Smooth muscle cell of the brain vasculature (primary cell): ENCODE measurements at regions not wholly inside any gene's neighbourhood (a gene's known extent, or its start where the extent isn't known, plus 50 kb on each side); places are given as distances from the start of the nearest gene placed in this dataset.
"Not testable (repeated sequence)": the region's sequence is repeated elsewhere in the genome, so short reads cannot be mapped to it uniquely, and the experiment has no call there.

Source experiments
- DNase-seq: peaks from one replicate; pipeline ENCODE4 v3.0.0-alpha.2; 2012; ENCODE audit warnings: low read depth, low spot score

DNA sequence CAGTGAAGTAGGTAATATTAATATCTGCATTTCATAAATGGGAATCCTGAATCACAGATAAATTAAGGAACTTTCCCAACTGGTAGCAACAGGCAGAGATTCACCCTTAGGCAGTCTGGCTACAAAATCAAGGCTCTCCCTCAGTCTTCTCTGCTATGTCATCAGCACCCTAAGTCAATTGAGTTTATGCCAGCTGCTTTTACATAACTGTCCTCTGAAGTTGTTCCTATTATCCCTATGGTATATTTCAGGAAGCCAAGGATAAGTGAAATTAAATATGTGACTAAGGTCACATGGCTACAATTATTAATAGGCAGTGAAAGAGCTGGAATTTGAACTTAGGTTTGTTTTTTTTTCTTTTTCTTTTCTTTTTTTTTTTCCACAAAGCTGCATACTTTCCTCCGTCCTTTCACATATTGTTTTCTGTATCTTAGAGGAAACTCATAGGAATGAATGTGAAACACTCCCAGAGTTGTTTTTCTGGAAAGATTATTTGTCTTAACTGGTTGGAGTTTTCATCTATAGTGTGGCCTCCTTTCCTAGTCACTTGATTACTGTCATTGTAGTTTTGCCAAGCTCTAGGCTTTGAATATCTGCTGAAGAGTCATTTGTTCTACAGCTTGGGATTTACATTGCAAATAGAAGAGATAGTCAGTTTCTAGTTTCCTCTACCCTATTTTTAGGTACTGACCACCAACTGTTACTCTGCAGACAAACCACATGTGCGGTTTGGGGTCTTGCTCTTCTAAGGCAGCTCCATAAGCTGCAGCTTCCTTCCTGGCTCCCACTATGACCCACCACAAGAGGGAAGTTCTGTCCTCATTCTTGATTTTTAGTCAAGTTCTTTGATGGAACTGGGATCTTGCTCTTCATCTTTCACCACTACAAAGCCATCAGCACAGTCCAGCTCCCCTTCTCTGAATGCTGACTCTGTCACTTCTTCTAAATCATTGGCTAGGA is 338.0 kb upstream of the KIAA1217 start:
- DNase-seq: no peak

DNA sequence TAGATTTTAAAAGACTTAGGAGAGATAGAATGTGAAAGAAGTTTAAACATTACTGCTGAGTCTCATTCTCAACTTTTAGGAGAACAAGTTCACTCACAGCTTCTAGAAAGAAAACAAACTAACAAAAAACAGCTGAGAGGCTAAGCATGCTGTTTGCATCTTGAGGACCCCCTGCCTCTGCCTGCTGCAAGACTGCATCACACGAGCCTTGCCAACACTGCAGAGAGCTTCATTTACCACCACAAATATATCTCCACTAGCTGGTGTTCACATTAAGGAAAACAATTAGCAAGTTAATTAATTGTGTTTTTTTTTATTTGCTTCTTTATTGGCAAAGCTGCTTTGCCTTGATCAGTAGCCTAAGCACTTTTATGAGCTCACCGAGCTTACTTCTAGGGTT is 336.6 kb upstream of the KIAA1217 start:
- no peak for DNase-seq

DNA sequence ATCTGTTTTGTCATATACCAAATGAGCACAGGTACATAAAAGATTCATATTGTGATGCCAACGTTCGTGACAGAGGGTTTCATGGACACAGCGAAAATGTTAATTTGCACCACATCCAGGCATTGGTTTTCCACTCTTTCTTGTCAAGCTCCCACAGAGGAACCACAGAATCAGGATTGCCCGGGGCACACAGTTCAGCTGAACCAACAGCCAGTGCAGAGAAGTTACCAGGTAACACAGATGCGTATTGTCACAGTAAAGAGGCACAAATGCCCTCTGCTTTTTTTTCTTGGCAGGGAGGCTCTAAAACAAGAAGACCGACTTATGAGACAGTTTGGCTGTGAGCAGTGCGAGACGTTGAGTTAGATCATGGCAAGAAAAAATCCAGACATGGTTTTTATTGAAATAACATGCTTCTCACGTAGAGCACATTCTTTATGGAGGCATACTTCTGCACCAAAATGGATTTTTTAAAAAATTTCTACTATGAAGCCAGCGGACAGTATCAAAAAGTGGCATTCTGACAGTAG is 331.1 kb upstream of the KIAA1217 start:
- DNase-seq: no peak

DNA sequence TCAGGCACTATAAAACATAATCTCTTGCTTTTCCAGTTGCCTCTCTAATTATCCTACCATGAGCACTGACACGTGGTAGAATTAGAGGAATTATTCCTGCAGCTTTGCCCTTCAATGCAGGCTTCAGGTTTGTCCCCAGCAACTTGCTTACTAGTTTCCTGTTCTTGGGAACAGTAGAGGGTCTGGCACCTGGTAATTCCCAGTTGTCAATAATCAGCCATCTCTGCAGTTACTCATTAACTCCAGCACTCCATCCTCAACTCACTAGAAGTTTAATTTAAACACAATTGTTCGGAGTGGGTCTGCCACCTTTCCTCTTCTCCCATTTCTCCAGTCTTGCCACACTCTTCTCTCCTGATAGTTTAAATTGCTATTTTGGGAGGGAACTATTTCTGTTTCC is 324.3 kb upstream of the KIAA1217 start:
- no peak for DNase-seq

DNA sequence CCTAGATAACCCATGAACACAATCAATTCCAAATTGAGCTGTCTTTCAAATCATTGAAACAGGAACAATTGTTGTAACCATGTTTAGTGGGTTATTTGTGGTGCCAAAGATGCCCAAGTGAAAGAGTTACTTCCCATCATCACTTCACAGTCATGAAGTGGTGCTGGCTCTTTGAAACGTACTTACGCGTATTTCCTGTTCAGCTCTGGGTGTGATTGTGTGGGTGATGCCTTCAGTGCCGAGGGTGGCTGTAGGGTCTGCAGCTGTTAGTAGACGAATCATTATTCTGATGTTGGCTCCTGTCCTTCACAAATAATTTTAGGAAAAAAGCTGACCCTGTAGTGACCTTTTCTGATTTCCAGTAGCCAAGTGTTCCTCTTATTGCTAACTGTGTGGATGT is 323.1 kb upstream of the KIAA1217 start:
- no peak for DNase-seq

DNA sequence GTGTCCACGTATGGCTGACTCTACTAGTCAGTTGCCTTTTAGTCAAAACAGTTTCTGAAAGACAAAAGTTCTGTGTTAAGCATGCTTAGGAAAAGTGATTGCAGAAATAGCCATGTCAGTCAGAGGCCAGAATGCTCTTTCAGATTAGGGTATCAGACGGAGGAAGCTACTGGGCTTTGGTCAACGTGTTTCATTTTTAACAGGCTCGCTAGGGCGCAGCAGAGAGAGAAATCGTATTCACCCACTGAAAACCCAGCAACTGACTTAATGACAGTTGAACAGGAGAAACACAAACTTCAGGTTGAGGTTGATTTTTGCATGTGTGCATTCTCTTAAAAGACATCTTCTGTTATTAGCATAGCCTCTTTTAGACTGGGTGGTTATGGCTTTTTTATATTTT is 322.6 kb upstream of the KIAA1217 start:
- DNase-seq: no peak

DNA sequence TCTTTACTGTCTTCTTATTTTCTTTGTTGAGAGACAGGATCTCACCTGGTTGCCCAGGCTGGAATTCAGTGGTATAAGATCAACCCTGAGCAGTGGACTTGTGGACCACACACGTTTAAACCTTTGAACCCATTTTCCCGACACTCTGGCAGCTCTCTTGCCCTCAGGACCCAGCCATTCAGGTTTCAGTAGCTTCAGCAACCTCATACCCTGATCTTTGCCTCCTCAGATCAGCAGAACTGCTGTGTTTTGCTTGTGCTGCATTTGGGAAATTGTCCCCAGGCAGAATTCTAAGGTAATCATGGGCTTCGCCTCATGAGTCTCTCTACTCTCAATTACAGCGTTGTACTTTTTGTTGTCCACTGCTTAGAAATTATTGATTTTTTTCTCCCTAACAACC is 317.6 kb upstream of the KIAA1217 start:
- DNase-seq: no peak

DNA sequence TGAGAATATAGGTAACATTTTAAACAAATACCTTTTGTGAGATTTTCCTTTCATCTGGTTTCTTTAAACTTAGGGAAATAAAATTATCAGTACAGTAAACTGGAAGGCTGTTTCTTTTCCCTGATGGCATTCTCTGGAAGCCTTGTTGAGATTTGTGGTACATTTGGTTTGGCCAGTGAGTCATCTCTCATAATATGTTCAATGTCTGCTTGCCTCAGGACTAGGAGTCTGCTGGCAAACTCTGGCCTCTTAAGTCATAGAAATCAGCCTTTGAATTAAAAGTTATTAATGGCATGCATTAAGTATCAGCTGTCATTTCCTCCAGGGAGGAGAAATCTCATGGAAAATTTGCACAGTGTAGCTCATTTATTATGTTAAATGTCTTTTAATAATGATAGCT is 316.6 kb upstream of the KIAA1217 start:
- DNase-seq: no peak

DNA sequence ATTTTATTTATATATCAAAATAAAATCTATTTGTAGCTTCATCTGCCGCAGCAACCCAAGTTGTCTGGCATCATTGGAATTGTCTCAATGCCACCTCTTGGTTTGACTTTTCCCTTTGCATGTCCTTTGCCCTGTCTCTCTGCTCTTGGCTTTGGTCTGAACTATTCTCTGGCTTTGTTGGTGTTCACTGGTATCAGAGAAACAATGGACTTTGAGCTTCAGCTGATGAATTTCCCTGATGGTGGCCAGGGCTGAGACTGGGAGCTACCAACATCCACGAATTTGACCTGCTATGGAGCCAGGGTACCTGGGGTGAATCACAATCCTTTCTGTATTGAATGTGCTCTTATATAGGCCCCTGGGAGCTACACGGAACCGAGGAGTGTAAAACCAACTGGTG is 311.7 kb upstream of the KIAA1217 start:
- no peak for DNase-seq

DNA sequence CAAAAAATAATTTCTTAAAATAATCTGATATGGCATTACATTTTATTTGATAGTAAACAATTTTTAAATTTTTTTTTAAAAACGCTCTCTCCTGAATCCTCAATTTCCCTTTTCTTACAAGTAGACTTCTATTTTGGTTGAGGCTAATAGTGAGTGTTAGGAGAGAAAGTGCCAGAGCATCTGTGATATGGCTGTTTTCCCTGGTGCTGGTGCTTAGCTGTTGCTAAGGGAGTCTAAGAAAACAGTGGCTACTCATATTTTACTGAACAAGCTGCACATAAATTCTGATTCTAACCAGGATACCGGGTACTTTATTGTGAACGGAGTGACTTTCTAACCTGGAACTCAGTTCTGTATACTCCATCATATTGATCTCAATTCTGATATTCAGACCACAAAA is 311.1 kb upstream of the KIAA1217 start:
- DNase-seq: no peak

DNA sequence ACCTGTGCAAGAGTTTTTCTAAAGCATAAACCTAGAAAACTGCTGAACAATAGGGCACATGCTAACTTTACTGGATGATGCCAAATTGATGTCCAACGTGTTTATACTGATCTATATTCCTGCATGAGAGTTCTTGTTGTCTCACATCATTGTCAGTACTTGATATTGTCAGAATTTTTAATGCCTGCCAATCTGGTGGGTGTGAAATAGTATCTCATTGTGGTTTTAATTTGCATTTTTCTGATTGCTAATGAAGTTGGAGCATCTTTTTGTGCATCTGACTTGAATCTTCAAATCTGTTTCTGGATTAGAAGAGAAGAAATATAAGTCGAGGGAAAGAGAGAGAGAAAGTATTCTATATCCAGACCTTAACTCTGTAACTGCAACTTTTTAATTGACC is 309.8 kb upstream of the KIAA1217 start:
- DNase-seq: no peak

DNA sequence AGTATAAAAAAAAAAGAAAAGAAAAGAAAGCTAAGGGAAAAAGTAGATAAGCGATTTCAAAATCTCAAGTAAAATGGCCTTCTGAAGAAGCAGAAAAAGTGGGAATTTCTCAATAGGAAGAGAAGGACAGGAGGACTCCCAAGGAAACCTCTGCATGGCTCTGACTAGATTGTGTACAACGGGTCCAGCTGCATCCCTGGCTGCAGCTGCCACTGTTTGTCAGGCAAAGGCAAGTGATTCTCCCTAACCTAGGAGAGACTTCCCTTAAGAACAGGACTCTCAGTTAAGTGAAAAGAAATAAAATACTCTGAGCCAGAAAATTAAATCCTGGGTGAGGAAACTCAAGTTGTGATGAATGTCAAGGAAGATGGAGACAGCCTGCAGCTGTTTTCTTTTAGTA is 298.6 kb upstream of the KIAA1217 start:
- no peak for DNase-seq

DNA sequence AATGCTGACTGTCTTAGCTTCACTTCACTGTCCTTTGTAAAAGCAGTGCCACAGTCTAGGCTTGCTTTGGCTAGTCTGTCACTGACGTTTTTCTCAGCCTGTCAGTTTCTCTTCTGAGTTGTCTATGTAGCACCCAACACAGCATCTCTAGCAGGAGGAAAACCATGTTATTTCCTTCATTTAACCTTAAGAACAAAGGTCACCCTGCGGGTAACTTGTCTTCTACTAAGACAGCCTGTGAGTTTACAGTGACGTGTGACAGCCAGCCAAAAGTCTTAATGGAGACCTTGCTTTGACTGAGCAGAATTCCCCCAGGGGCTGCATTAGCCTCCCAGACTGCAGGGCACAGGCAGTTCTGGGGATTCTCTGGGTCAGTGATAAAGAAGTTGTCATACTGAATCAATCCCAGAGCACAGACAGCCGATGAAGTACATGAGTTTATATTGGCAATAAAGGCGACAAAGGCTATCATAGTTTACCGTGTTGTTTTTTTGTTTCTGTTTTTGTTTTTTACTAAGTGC is 296.0 kb upstream of the KIAA1217 start:
- no peak for DNase-seq

DNA sequence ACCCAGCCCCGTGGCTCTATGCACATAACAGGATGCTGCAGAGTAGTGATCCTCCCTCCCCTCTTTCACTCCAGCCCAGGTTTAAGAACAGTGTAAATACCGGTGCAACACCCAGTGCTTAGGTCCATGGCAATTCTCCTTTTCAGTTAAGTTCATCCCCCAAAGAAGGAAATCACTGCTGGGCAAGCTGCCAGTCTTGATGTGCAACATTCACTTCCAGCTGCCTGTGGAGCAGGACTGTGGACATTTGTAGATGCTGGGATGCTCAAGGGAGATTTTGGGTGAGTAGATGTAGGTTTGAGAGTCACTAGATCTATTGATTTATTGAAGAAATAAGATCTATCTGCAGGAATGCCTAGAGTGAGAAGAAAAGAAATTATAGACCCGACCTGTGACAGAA is 294.3 kb upstream of the KIAA1217 start:
- no peak for DNase-seq

DNA sequence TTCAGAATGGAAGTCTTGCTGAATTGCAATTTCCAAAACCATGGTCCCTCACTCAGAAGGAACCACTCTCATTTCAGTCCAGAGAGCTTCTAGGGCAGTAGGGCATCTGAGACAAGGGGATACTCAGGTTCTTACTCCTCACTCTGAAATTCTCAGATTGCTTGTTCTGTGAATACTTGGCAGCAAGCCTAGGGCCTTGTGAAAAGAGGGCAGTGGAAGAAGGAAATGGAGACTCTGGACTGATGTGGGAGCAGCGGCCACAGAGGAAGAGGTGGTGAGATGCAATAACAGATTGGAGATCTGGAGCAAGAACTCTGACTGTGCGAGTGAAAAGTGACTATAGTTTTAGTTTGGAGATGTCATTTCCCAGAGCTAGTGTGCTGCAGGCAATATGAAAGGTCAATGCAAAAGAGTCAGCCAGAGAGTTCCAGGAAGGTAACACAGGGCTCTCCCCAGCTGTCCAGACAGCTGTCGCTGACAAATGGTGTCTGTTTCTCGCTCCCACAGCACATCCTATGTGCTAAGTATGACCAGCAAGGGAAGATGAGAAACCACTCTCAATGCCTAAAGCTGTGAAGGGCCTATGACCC is 291.6 kb upstream of the KIAA1217 start:
- no peak for DNase-seq

DNA sequence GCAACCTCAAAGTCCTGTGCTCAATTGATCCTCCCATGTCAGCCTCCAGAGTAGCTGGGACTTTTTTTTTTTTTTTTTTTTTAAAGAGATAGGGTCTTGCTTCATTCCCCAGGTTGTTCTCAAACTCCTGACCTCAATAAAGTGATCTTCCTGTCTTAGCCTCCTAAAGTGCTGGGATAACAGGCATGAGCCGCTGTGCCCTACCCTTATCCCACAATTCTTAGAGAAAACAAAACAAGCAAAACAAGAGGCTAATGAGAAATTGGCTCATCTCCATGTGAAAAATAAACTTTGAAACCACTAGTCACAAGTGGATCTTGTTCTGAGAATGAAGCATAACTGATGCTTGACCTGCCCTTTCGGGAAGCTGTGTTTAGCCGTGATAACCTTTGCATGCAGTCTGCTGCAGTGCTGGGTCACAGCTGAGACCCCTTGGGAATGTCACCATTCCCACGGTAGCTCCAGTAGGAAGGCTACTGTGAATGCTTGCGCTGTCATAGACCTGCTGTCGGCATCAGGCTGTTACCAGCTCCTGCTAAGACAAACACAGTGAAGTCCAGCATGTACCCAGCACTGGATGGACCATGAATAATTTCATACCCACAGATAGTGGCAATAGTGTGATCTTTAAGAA is 290.7 kb upstream of the KIAA1217 start:
- DNase-seq: no peak

DNA sequence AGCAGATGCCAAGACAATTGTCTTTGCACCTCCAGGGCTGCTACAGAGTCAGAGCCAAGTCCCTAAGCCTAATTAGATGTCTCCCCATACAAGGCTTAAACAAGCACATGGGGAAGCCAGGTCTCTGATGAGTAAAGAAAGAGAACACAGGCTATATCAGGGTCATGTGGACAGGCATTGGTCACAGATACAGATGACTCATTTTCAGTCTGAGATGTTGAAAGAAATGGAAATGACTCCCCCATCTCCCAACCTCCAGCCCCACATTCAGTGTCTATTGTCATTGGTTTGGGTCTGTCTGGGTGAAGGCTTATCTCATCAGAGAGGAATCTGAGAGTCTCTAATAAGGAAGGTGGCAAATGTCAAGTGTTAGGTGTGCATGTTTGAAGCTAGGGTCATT is 290.1 kb upstream of the KIAA1217 start:
- no peak for DNase-seq

DNA sequence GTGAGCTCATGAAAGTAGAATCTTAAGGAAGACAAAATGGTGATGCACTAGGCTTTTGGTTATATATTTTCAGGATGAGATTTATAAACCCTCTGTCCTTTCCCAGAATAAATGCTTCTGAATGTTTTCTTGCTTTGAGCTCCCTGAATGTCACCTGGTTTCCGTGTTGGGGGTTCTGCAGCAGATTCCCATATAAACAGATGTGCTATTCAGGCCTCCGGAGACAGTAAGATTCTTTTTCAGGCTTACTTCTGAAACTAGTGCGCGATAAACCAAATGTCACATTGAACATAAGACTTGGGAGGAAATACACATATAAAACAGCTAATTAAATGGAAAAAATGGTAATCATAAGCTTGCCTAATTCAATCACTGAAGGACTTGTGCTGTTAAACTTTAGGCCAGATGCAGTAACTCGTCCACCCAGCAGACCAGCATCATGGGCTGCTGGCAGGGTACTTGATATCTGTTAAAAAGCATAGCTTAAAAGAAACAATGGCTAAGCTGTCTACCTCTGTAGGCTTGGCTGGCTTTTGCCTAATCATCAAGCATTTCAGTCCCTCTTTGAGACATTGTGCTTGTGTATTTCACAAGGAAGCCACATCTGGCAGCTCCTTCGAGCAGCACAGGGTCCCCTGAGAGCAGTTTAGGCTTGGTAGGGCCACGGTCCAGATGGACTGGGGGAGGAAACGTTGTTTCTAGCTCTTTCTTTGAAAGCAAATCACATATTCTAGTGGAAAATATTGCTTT is 281.2 kb upstream of the KIAA1217 start:
- no peak for DNase-seq

DNA sequence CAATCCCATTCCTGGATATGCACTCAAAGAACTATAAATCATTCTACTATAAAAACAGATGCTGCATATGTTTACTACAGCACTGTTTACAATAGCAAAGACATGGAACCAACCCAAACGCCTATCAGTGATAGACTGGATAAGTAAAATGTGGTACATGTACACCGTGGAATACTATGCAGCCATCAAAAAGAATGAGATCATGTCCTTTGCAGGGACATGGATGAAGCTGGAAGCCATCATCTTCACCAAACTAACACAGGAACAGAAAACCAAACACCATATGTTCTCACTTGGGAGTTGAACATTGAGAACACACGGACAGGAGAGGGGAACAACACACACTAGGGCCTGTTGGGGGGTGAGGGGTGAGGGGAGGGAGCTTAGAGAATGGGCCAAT is 274.9 kb upstream of the KIAA1217 start:
- not testable (repeated sequence) for DNase-seq

DNA sequence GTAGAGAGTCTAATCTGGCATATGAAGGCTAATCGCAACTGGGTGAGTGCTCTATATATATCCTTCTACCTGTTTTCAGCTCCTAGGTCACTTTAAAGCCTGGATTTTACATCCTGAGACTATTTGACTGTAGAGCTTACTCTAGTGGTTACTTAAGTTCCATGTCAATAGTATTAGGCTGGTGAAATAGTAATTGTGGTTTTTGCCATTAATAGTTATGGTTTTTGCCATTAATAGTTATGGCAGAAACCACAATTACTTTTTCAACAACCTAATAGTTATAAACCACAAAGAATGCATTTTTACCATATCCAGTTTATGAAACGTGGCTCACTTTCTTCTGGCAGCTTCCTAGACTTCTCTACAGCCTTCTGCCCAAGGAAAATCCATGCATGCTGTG is 263.1 kb upstream of the KIAA1217 start:
- no peak for DNase-seq

DNA sequence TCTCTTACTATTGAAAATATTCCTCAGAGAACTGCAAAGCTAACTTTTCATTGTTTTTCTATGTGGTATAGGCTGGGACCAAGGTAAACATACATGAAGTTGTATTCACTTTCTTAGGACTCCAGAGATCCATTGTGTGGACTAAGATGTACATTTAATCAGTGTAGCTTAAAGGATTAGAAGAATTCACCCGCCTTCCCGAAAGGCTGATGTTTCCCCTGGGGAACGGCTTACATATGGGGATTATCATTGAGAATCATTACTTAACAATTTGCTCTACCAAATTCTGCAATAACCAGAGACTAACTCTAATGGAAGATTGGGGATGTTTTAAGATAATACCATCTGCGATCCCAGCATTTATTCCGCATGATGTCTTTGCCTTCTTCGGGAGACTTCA is 257.1 kb upstream of the KIAA1217 start:
- DNase-seq: no peak
